ENCODE measurements at regions not wholly inside any gene's neighbourhood (a gene's known extent, or its start where the extent isn't known, plus 50 kb on each side); places are given as distances from the start of the nearest gene placed in this dataset.

GRCh38 chr22:22763512-22763911 lies 119.1 kb downstream of the GGTLC2 start:
- TF ChIP-seq MXI1 (conservative IDR thresholded peaks at IDR 0.05; ENCODE audit: poor library complexity, severe bottlenecking) (no peak), EZH2 (IDR thresholded peaks at IDR 0.05; ENCODE audit: borderline replicate concordance, insufficient read depth, low read length, poor library complexity, severe bottlenecking) (no peak), POLR2AphosphoS5 (IDR thresholded peaks at IDR 0.05) (no peak), CTCF (IDR thresholded peaks at IDR 0.05; ENCODE audit: poor library complexity, severe bottlenecking) (no peak), SMC3 (conservative IDR thresholded peaks at IDR 0.05; ENCODE audit: poor library complexity) (no peak), TAF1 (IDR thresholded peaks at IDR 0.05; ENCODE audit: low read depth) (no peak), REST (IDR thresholded peaks at IDR 0.05; ENCODE audit: borderline replicate concordance) (no peak), EP300 (conservative IDR thresholded peaks at IDR 0.05; ENCODE audit: poor library complexity, severe bottlenecking) (no peak), RAD21 (conservative IDR thresholded peaks at IDR 0.05) (no peak)
- Histone ChIP-seq H3K27me3 (ENCODE audit: insufficient read depth, low read depth, low read length) (no peaks in the 10 kb centered on the region), H3K4me2 (ENCODE audit: low read length) (no peak overlapping the region)

GRCh38 chr22:22764085-22764484 lies 119.7 kb downstream of the GGTLC2 start:
- Histone ChIP-seq H3K4me3 (ENCODE audit: low read length) (no peak overlapping the region), H4K20me1 (ENCODE audit: insufficient read depth) (no peaks in the 10 kb centered on the region), H3K79me2 (replicated peaks; ENCODE audit: insufficient read depth, low read length) (no peaks in the 10 kb centered on the region), H3K27ac (ENCODE audit: low read length) (no peak overlapping the region), H3K9me3 (ENCODE audit: low read length) (no peaks in the 10 kb centered on the region), H3K27me3 (ENCODE audit: insufficient read depth, low read depth, low read length) (no peaks in the 10 kb centered on the region), H3K4me2 (ENCODE audit: low read length) (no peak overlapping the region), H3K9ac (ENCODE audit: low read length) (no peak overlapping the region), H3K9me2 (ENCODE audit: insufficient read depth, low read length) (no peaks in the 10 kb centered on the region), H3K36me3 (ENCODE audit: insufficient read depth, low read length) (no peaks in the 10 kb centered on the region), H3F3A (ENCODE audit: insufficient read depth, low read length, poor library complexity, severe bottlenecking) (no peaks in the 10 kb centered on the region), H2AFZ (ENCODE audit: low read depth, low read length) (no peak overlapping the region)
- TF ChIP-seq SMC3 (conservative IDR thresholded peaks at IDR 0.05; ENCODE audit: poor library complexity) (no peak), POLR2AphosphoS5 (IDR thresholded peaks at IDR 0.05) (no peak), REST (IDR thresholded peaks at IDR 0.05; ENCODE audit: borderline replicate concordance) (no peak)

More at GRCh38 chr22:22763512-22763911, 119.1 kb downstream of the GGTLC2 start:
- Histone ChIP-seq H3K9ac (ENCODE audit: low read length) (no peak overlapping the region), H3K27ac (ENCODE audit: low read length) (no peak overlapping the region), H3F3A (ENCODE audit: insufficient read depth, low read length, poor library complexity, severe bottlenecking) (no peaks in the 10 kb centered on the region), H2AFZ (ENCODE audit: low read depth, low read length) (no peak overlapping the region), H3K9me3 (ENCODE audit: low read length) (no peaks in the 10 kb centered on the region), H4K20me1 (ENCODE audit: insufficient read depth) (no peaks in the 10 kb centered on the region), H3K4me3 (ENCODE audit: low read length) (no peak overlapping the region), H3K79me2 (replicated peaks; ENCODE audit: insufficient read depth, low read length) (no peaks in the 10 kb centered on the region), H3K36me3 (ENCODE audit: insufficient read depth, low read length) (no peaks in the 10 kb centered on the region), H3K9me2 (ENCODE audit: insufficient read depth, low read length) (no peaks in the 10 kb centered on the region)

All from neural cell (in vitro differentiated cells).